Naive thymus-derived CD4-positive, alpha-beta T cell (primary cell): ENCODE measurements at regions not wholly inside any gene's neighbourhood (a gene's known extent, or its start where the extent isn't known, plus 50 kb on each side); places are given as distances from the start of the nearest gene placed in this dataset.

Experiments used
- ATAC-seq: fragments of 150-1000 bp; cut with Tn5 transposase; 2 replicates; pipeline ENCODE4 v1.10.0; 2021; ENCODE audit warnings: mild to moderate bottlenecking, moderate library complexity
- CTCF ChIA-PET: fragments of 350-600 bp; sonication (Branson Sonifier 250); formaldehyde crosslinking; loops from one replicate; lab custom pipeline; 2021; ENCODE audit warnings: antibody characterized with exemption; lab: Charles Lee
- POLR2A ChIA-PET: fragments of 350-600 bp; sonication (Branson Sonifier 250); formaldehyde crosslinking; loops from one replicate; lab custom pipeline; 2021; ENCODE audit warnings: antibody characterized with exemption, inconsistent platforms; lab: Charles Lee
- DNase-seq, 9 donors: peaks; one replicate each; pipeline versions ENCODE4 v3.0.0 to v3.0.0-alpha.2; 2020 to 2022; ENCODE audit warnings: mixed read lengths in 1 of 9
- H3K27ac ChIP-seq: one replicate; pipeline ENCODE4 v1.7.0; 2013; ENCODE audit warnings: mild to moderate bottlenecking, low read depth, low read length, moderate library complexity
- H3K27me3 ChIP-seq, 2 donors: one replicate each; pipeline ENCODE4 v1.7.0; 2013; ENCODE audit warnings: low read length in 2 of 2, mild to moderate bottlenecking in 2 of 2, moderate library complexity in 2 of 2; ENCODE audit not compliant: control insufficient read depth in 2 of 2, insufficient read depth in 2 of 2
- H3K36me3 ChIP-seq, 3 experiments: 1 replicate in 2 of 3; 2 replicates in 1 of 3; pipeline ENCODE4 v1.7.0; 2013; ENCODE audit warnings: low read length in 3 of 3, mild to moderate bottlenecking in 3 of 3, moderate library complexity in 1 of 3; ENCODE audit not compliant: insufficient read depth in 3 of 3, control insufficient read depth in 2 of 3
- H3K4me1 ChIP-seq, 2 donors: one replicate each; pipeline ENCODE4 v1.7.0; 2013; ENCODE audit warnings: low read length in 2 of 2, mild to moderate bottlenecking in 2 of 2, moderate library complexity in 1 of 2; ENCODE audit not compliant: control insufficient read depth in 2 of 2, insufficient read depth in 2 of 2
- H3K4me3 ChIP-seq: 2 replicates; pipeline ENCODE4 v1.7.0; 2013; ENCODE audit warnings: mild to moderate bottlenecking, low read length
- H3K9me3 ChIP-seq, 3 experiments: 1 replicate in 2 of 3; 2 replicates in 1 of 3; pipeline ENCODE4 v1.7.0; 2013; ENCODE audit warnings: low read length in 3 of 3; ENCODE audit not compliant: control insufficient read depth in 2 of 3
- H3K27ac Mint-ChIP-seq, 9 donors: one replicate each; pipeline ENCODE4 v1.8.0; 2020 to 2022; ENCODE audit warnings: mixed read lengths in 9 of 9, mild to moderate bottlenecking in 8 of 9, moderate library complexity in 5 of 9, inconsistent platforms in 2 of 9
- H3K27me3 Mint-ChIP-seq, 5 donors: one replicate each; pipeline ENCODE4 v1.8.0; 2021 to 2022; ENCODE audit warnings: mixed read lengths in 5 of 5, mild to moderate bottlenecking in 1 of 5
- H3K36me3 Mint-ChIP-seq, 5 donors: one replicate each; pipeline ENCODE4 v1.8.0; 2020 to 2022; ENCODE audit warnings: mixed read lengths in 5 of 5, mild to moderate bottlenecking in 3 of 5, inconsistent platforms in 1 of 5
- H3K4me1 Mint-ChIP-seq, 7 donors: one replicate each; pipeline ENCODE4 v1.8.0; 2020 to 2022; ENCODE audit warnings: mixed read lengths in 7 of 7, mild to moderate bottlenecking in 3 of 7, inconsistent platforms in 1 of 7
- H3K4me3 Mint-ChIP-seq, 10 donors: one replicate each; pipeline ENCODE4 v1.8.0; 2020 to 2022; ENCODE audit warnings: mild to moderate bottlenecking in 10 of 10, mixed read lengths in 10 of 10, moderate library complexity in 6 of 10, inconsistent platforms in 2 of 10
- H3K9me3 Mint-ChIP-seq, 11 donors: one replicate each; pipeline ENCODE4 v1.8.0; 2020 to 2022; ENCODE audit warnings: mixed read lengths in 11 of 11, mild to moderate bottlenecking in 4 of 11, inconsistent platforms in 1 of 11, moderate library complexity in 1 of 11
- intact Hi-C, 2 donors: fragments of 100-400 bp; cut with micrococcal nuclease; formaldehyde crosslinking; loops; one replicate each; pipeline ENCODE4 v1.15.1; 2023

- Histone ChIP-seq H3K4me3 (no peak overlapping the region), H3K4me1 (no peaks in the 10 kb centered on the region), H3K27me3 (no peaks in the 10 kb centered on the region), H3K27ac (no peak overlapping the region), H3K9me3 (no peaks in the 10 kb centered on the region), H3K36me3 (no peaks in the 10 kb centered on the region)
- Mint-ChIP-seq H3K9me3 (peaks cover 0 to 28% (median 6%) of the 10 kb centered on the region in 11 donors), H3K36me3 (no peaks in the 10 kb centered on the region), H3K27ac (no peak overlapping the region), H3K4me1 (peaks cover 0 to 2% (median 0%) of the 10 kb centered on the region in 7 donors), H3K27me3 (peaks cover 0 to 3% (median 0%) of the 10 kb centered on the region in 5 donors), H3K4me3 (no peak overlapping the region)
- ChIA-PET POLR2A (no interaction called here), CTCF (no interaction called here)
- intact Hi-C loops: no loop called here
- DNase-seq (no peak), ATAC-seq (no peak)
Measured at GRCh38 chr7:42476255-42476654, 239.2 kb upstream of the GLI3 start.

GRCh38 chr7:42475082-42475481 is 238.1 kb upstream of the GLI3 start:
- intact Hi-C loops: no loop called here
- no peak for ATAC-seq
- POLR2A ChIA-PET: no interaction called here

GRCh38 chr7:42473099-42473498 is 236.1 kb upstream of the GLI3 start:
- DNase-seq: no peak
- H3K36me3 ChIP-seq: no peaks in the 10 kb centered on the region
- Mint-ChIP-seq H3K27ac (no peak overlapping the region), H3K36me3 (no peaks in the 10 kb centered on the region), H3K9me3 (peaks cover 0 to 28% (median 2%) of the 10 kb centered on the region in 11 donors), H3K4me3 (no peak overlapping the region), H3K4me1 (peaks cover 0 to 2% (median 0%) of the 10 kb centered on the region in 7 donors), H3K27me3 (no peaks in the 10 kb centered on the region)
- ChIA-PET CTCF (no interaction called here), POLR2A (no interaction called here)
- no peak overlapping the region for H3K4me3 ChIP-seq
- no peaks in the 10 kb centered on the region for H3K4me1 ChIP-seq
- ATAC-seq: no peak
- H3K27ac ChIP-seq: no peak overlapping the region
- no peaks in the 10 kb centered on the region for H3K27me3 ChIP-seq
- no peaks in the 10 kb centered on the region for H3K9me3 ChIP-seq
- intact Hi-C loops: no loop called here

More at GRCh38 chr7:42475082-42475481, 238.1 kb upstream of the GLI3 start:
- Histone ChIP-seq H3K36me3 (no peaks in the 10 kb centered on the region), H3K27ac (no peak overlapping the region), H3K4me1 (no peaks in the 10 kb centered on the region), H3K27me3 (no peaks in the 10 kb centered on the region), H3K9me3 (no peaks in the 10 kb centered on the region), H3K4me3 (no peak overlapping the region)
- H3K4me1 Mint-ChIP-seq: peaks cover 0 to 2% (median 0%) of the 10 kb centered on the region in 7 donors
- no peak for DNase-seq
- H3K9me3 Mint-ChIP-seq: peaks cover 0 to 28% (median 4%) of the 10 kb centered on the region in 11 donors
- CTCF ChIA-PET: no interaction called here
- H3K4me3 Mint-ChIP-seq: no peak overlapping the region
- no peaks in the 10 kb centered on the region for H3K27me3 Mint-ChIP-seq
- no peak overlapping the region for H3K27ac Mint-ChIP-seq
- H3K36me3 Mint-ChIP-seq: no peaks in the 10 kb centered on the region

- no peaks in the 10 kb centered on the region for H3K27me3 Mint-ChIP-seq
- H3K9me3 ChIP-seq: no peaks in the 10 kb centered on the region
- H3K27ac ChIP-seq: no peak overlapping the region
- no peak for DNase-seq
- ChIA-PET POLR2A (no interaction called here), CTCF (no interaction called here)
- intact Hi-C loops: no loop called here
- no peak overlapping the region for H3K4me3 Mint-ChIP-seq
- no peaks in the 10 kb centered on the region for H3K36me3 Mint-ChIP-seq
- H3K9me3 Mint-ChIP-seq: peaks cover 0 to 23% (median 2%) of the 10 kb centered on the region in 11 donors
- no peaks in the 10 kb centered on the region for H3K4me1 ChIP-seq
- no peak for ATAC-seq
- H3K4me3 ChIP-seq: no peak overlapping the region
- peaks cover 0 to 2% (median 0%) of the 10 kb centered on the region in 7 donors for H3K4me1 Mint-ChIP-seq
- no peaks in the 10 kb centered on the region for H3K36me3 ChIP-seq
- no peaks in the 10 kb centered on the region for H3K27me3 ChIP-seq
- H3K27ac Mint-ChIP-seq: no peak overlapping the region
Measured at GRCh38 chr7:42471573-42472174, 234.7 kb upstream of the GLI3 start.

- H3K4me3 Mint-ChIP-seq: no peak overlapping the region
- no peaks in the 10 kb centered on the region for H3K27me3 Mint-ChIP-seq
- Histone ChIP-seq H3K9me3 (no peaks in the 10 kb centered on the region), H3K4me1 (no peaks in the 10 kb centered on the region), H3K36me3 (no peaks in the 10 kb centered on the region), H3K4me3 (no peak overlapping the region), H3K27ac (no peak overlapping the region), H3K27me3 (no peaks in the 10 kb centered on the region)
- ATAC-seq (no peak), DNase-seq (no peak)
- H3K9me3 Mint-ChIP-seq: peaks cover 0 to 29% (median 2%) of the 10 kb centered on the region in 11 donors
- no peak overlapping the region for H3K27ac Mint-ChIP-seq
- H3K36me3 Mint-ChIP-seq: no peaks in the 10 kb centered on the region
- peaks cover 0 to 2% (median 0%) of the 10 kb centered on the region in 7 donors for H3K4me1 Mint-ChIP-seq
- intact Hi-C loops: no loop called here
- ChIA-PET POLR2A (no interaction called here), CTCF (no interaction called here)
Measured at GRCh38 chr7:42469341-42469740, 232.3 kb upstream of the GLI3 start.

GRCh38 chr7:42468471-42468870 is 231.5 kb upstream of the GLI3 start:
- Histone ChIP-seq H3K27me3 (no peaks in the 10 kb centered on the region), H3K9me3 (no peaks in the 10 kb centered on the region), H3K4me1 (no peaks in the 10 kb centered on the region), H3K36me3 (no peaks in the 10 kb centered on the region), H3K4me3 (no peak overlapping the region), H3K27ac (no peak overlapping the region)
- Mint-ChIP-seq H3K4me3 (no peak overlapping the region), H3K4me1 (peaks cover 0 to 2% (median 0%) of the 10 kb centered on the region in 7 donors), H3K27ac (no peak overlapping the region), H3K9me3 (peaks cover 0 to 29% (median 3%) of the 10 kb centered on the region in 11 donors), H3K27me3 (no peaks in the 10 kb centered on the region), H3K36me3 (no peaks in the 10 kb centered on the region)
- ATAC-seq: no peak
- DNase-seq: no peak
- ChIA-PET CTCF (no interaction called here), POLR2A (no interaction called here)
- intact Hi-C loops: no loop called here

DNA sequence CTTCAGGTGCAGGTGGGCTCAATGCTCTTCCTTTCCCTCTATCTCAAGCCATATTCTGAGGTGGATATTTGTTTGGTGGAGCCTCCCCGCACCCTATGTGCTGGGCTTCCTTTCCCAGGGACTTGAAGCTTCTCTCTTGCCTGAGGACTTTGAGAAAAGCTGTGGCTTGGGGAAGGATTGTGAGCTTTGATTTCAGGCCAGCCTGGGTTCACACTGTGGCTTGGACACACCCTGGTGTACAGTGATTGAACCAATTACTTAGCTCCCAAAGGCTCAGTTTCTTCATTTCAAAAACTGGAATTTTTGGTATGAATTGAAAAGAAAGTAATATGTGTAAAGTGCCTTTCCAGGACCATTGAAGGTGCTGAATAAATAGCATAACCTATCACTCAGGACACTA is 224.5 kb upstream of the GLI3 start:
- intact Hi-C loops: no loop called here
- Mint-ChIP-seq H3K27ac (no peak overlapping the region), H3K27me3 (peaks cover 0 to 8% (median 0%) of the 10 kb centered on the region in 5 donors), H3K4me1 (no peaks in the 10 kb centered on the region), H3K9me3 (peaks cover 0 to 20% (median 3%) of the 10 kb centered on the region in 11 donors), H3K36me3 (no peaks in the 10 kb centered on the region), H3K4me3 (no peak overlapping the region)
- DNase-seq: no peak
- no peak for ATAC-seq
- Histone ChIP-seq H3K27me3 (no peaks in the 10 kb centered on the region), H3K4me1 (no peaks in the 10 kb centered on the region), H3K27ac (no peak overlapping the region), H3K36me3 (no peaks in the 10 kb centered on the region), H3K9me3 (no peaks in the 10 kb centered on the region), H3K4me3 (no peak overlapping the region)
- ChIA-PET CTCF (no interaction called here), POLR2A (no interaction called here)
